Gastrocnemius medialis (tissue), 4 donors: ENCODE measurements at regions not wholly inside any gene's neighbourhood (a gene's known extent, or its start where the extent isn't known, plus 50 kb on each side); places are given as distances from the start of the nearest gene placed in this dataset.

Source experiments
- POLR2A ChIP-seq, 2 donors: fragments of 450-650 bp; IDR thresholded peaks; one replicate each; pipeline ENCODE4 v1.6.1; 2017; ENCODE audit warnings: antibody characterized with exemption in 2 of 2, mild to moderate bottlenecking in 2 of 2, moderate library complexity in 2 of 2
- TF ChIP-seq, protein P1 (sequence below), 5 experiments: fragments of 450-650 bp in 3 of 5; fragments of 200-600 bp in 2 of 5; sonication (generic) in 2 of 5; IDR thresholded peaks in 4 of 5; conservative IDR thresholded peaks in 1 of 5; 1 replicate in 4 of 5; 2 replicates in 1 of 5; pipeline ENCODE4 v1.5.1; 2016 to 2019; ENCODE audit warnings: antibody characterized with exemption in 5 of 5, mild to moderate bottlenecking in 3 of 5, moderate library complexity in 3 of 5

DNA sequence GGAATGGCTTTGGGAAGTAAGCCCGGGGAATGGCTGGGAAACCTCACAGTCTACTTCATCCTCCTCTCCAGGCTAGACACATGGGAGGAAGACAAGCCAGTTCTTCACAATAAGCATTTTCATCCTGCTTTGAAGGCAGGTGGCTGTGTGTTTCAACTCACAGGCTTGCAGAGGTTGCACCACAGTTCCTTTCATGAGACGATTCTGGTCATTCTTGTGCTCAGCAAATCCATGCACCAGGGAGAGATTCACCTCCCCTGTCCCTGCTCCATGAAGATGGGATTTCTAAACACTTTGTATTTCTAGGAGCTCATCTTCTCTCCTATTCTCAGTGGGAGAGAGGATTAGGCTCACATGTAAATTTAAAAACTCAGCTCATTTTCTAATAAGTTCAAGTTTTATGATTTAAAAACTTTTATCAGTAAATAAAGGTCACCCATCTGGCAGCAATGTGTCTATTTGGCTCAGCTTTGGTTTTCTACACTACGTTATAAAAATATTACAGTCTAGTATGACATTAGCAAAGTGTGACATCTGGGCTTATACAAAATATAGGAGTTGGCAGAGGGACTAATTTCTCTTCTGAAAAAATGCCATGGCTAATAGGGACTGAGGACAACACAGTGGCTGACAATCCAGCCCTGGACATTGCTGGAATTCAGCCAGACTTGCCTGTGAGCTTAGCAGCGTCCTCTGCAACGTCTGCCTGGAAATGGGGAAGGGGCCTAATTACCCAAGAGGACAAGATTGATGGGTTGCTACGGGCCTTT, 283.2 kb upstream of the SLC10A2 start:
- TF ChIP-seq POLR2A (IDR thresholded peaks at IDR 0.05), result no peak
- TF ChIP-seq, protein P1, sequence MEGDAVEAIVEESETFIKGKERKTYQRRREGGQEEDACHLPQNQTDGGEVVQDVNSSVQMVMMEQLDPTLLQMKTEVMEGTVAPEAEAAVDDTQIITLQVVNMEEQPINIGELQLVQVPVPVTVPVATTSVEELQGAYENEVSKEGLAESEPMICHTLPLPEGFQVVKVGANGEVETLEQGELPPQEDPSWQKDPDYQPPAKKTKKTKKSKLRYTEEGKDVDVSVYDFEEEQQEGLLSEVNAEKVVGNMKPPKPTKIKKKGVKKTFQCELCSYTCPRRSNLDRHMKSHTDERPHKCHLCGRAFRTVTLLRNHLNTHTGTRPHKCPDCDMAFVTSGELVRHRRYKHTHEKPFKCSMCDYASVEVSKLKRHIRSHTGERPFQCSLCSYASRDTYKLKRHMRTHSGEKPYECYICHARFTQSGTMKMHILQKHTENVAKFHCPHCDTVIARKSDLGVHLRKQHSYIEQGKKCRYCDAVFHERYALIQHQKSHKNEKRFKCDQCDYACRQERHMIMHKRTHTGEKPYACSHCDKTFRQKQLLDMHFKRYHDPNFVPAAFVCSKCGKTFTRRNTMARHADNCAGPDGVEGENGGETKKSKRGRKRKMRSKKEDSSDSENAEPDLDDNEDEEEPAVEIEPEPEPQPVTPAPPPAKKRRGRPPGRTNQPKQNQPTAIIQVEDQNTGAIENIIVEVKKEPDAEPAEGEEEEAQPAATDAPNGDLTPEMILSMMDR (IDR thresholded peaks at IDR 0.05 in 4 of 5, conservative IDR thresholded peaks at IDR 0.05 in 1 of 5), result no peak
